Fibroblast of lung (primary cell): ENCODE measurements at regions not wholly inside any gene's neighbourhood (a gene's known extent, or its start where the extent isn't known, plus 50 kb on each side); places are given as distances from the start of the nearest gene placed in this dataset.
"Not testable (repeated sequence)": the region's sequence is repeated elsewhere in the genome, so short reads cannot be mapped to it uniquely, and the experiment has no call there.

Source experiments
- CTCF ChIP-seq, 2 donors: IDR thresholded peaks in 1 of 2; conservative IDR thresholded peaks in 1 of 2; 1 replicate in 1 of 2; 2 replicates in 1 of 2; pipeline ENCODE4 v1.5.1; 2011 to 2012; ENCODE audit warnings: low read length in 2 of 2, control low read depth in 1 of 2, inconsistent platforms in 1 of 2, low read depth in 1 of 2, mild to moderate bottlenecking in 1 of 2
- EZH2 ChIP-seq: IDR thresholded peaks from 2 replicates; pipeline ENCODE4 v1.5.1; 2012; ENCODE audit warnings: low read length, control low read depth, mild to moderate bottlenecking; ENCODE audit errors: missing control alignments

- TF ChIP-seq EZH2; CTCF (conservative IDR thresholded peaks at IDR 0.05 in 1 of 2, IDR thresholded peaks at IDR 0.05 in 1 of 2; ENCODE audit: low read depth in 1 of 2, low read length in 2 of 2): not testable (repeated sequence)
Measured at GRCh38 chr9:25801989-25802388, 123.7 kb upstream of the TUSC1 start.
